Suprapubic skin (tissue), 4 donors: ENCODE measurements at regions not wholly inside any gene's neighbourhood (a gene's known extent, or its start where the extent isn't known, plus 50 kb on each side); places are given as distances from the start of the nearest gene placed in this dataset.

Source experiments
- DNase-seq, 2 donors: peaks; one replicate each; pipeline ENCODE4 v3.0.0-alpha.2; 2019; ENCODE audit warnings: low spot score in 2 of 2
- H3K27ac ChIP-seq: fragments of 200-600 bp; sonication (generic); one replicate; pipeline ENCODE4 v1.5.1; 2019
- H3K27me3 ChIP-seq: fragments of 200-600 bp; sonication (generic); one replicate; pipeline ENCODE4 v1.5.1; 2019
- H3K36me3 ChIP-seq: fragments of 200-600 bp; sonication (generic); one replicate; pipeline ENCODE4 v1.5.1; 2019
- H3K4me1 ChIP-seq: fragments of 200-600 bp; sonication (generic); one replicate; pipeline ENCODE4 v1.5.1; 2019
- H3K4me3 ChIP-seq: fragments of 200-600 bp; sonication (generic); one replicate; pipeline ENCODE4 v1.5.1; 2019; ENCODE audit warnings: mild to moderate bottlenecking
- H3K9me3 ChIP-seq: fragments of 200-600 bp; sonication (generic); one replicate; pipeline ENCODE4 v1.5.1; 2019
- CTCF ChIP-seq, 2 donors: fragments of 200-600 bp in 1 of 2; fragments of 450-650 bp in 1 of 2; sonication (generic) in 1 of 2; IDR thresholded peaks; one replicate each; pipeline ENCODE4 v1.5.1; 2016 to 2019; ENCODE audit warnings: antibody characterized with exemption in 2 of 2, mild to moderate bottlenecking in 1 of 2, moderate library complexity in 1 of 2
- EP300 ChIP-seq: sonication (generic); formaldehyde crosslinking; IDR thresholded peaks from one replicate; pipeline ENCODE4 v1.6.1; 2017; ENCODE audit warnings: antibody characterized with exemption
- POLR2A ChIP-seq, 2 donors: fragments of 450-650 bp; IDR thresholded peaks; one replicate each; pipeline ENCODE4 v1.6.1; 2017; ENCODE audit warnings: antibody characterized with exemption in 2 of 2, mild to moderate bottlenecking in 2 of 2, moderate library complexity in 2 of 2
- POLR2AphosphoS5 ChIP-seq, 3 donors: sonication (generic); formaldehyde crosslinking; IDR thresholded peaks; one replicate each; pipeline ENCODE4 v1.6.1; 2017; ENCODE audit warnings: antibody characterized with exemption in 3 of 3
- WGBS: methylation state at CpG from one replicate; pipeline ENCODE4 v1.1.5; 2018; 5-methylcytosine and 5-hydroxymethylcytosine counted together

- H3K9me3 ChIP-seq, result no peaks in the 10 kb centered on the region
- H3K27me3 ChIP-seq, result no peaks in the 10 kb centered on the region
- peaks cover 13% of the 10 kb centered on the region for H3K4me1 ChIP-seq
- no peak for DNase-seq
- no peak overlapping the region for H3K4me3 ChIP-seq
- H3K27ac ChIP-seq, result no peak overlapping the region
- 47% methylated on average over 5 of the region's 5 CpGs for WGBS
- H3K36me3 ChIP-seq, result no peaks in the 10 kb centered on the region
- TF ChIP-seq CTCF (IDR thresholded peaks at IDR 0.05) (no peak), POLR2AphosphoS5 (IDR thresholded peaks at IDR 0.05) (no peak), EP300 (no peak), POLR2A (IDR thresholded peaks at IDR 0.05) (no peak)
Observed at GRCh38 chr5:143691945-143692290, 120.0 kb upstream of the HMHB1 start.

- H3K4me1 ChIP-seq, result peaks cover 13% of the 10 kb centered on the region
- TF ChIP-seq CTCF (IDR thresholded peaks at IDR 0.05) (no peak), EP300 (no peak), POLR2A (IDR thresholded peaks at IDR 0.05) (no peak), POLR2AphosphoS5 (IDR thresholded peaks at IDR 0.05) (no peak)
- H3K27me3 ChIP-seq, result no peaks in the 10 kb centered on the region
- no peaks in the 10 kb centered on the region for H3K9me3 ChIP-seq
- WGBS, result 70% methylated on average over 3 of the region's 3 CpGs
- H3K4me3 ChIP-seq, result no peak overlapping the region
- no peak overlapping the region for H3K27ac ChIP-seq
- no peaks in the 10 kb centered on the region for H3K36me3 ChIP-seq
- DNase-seq, result no peak
Observed at GRCh38 chr5:143691287-143691944, 120.5 kb upstream of the HMHB1 start.

GRCh38 chr5:143687604-143688003 is 124.4 kb upstream of the HMHB1 start:
- TF ChIP-seq CTCF (IDR thresholded peaks at IDR 0.05), result no peak
- TF ChIP-seq EP300, result no peak
- no peak for TF ChIP-seq POLR2A (IDR thresholded peaks at IDR 0.05)
- TF ChIP-seq POLR2AphosphoS5 (IDR thresholded peaks at IDR 0.05), result no peak
- no peak overlapping the region for H3K4me3 ChIP-seq

GRCh38 chr5:143685246-143685815 is 126.6 kb upstream of the HMHB1 start:
- Histone ChIP-seq H3K4me1 (peaks cover 9% of the 10 kb centered on the region), H3K27me3 (no peaks in the 10 kb centered on the region), H3K36me3 (no peaks in the 10 kb centered on the region), H3K27ac (no peak overlapping the region), H3K9me3 (no peaks in the 10 kb centered on the region), H3K4me3 (no peak overlapping the region)
- 87% methylated on average over 2 of the region's 2 CpGs for WGBS
- no peak for DNase-seq
- TF ChIP-seq EP300 (no peak), CTCF (IDR thresholded peaks at IDR 0.05) (no peak), POLR2AphosphoS5 (IDR thresholded peaks at IDR 0.05) (no peak), POLR2A (IDR thresholded peaks at IDR 0.05) (no peak)

More at GRCh38 chr5:143687604-143688003, 124.4 kb upstream of the HMHB1 start:
- H3K36me3 ChIP-seq, result no peaks in the 10 kb centered on the region
- no peak overlapping the region for H3K27ac ChIP-seq
- no peak for DNase-seq
- no peaks in the 10 kb centered on the region for H3K9me3 ChIP-seq
- no peaks in the 10 kb centered on the region for H3K27me3 ChIP-seq
- H3K4me1 ChIP-seq, result peaks cover 6% of the 10 kb centered on the region

- H3K4me3 ChIP-seq, result no peak overlapping the region
- no peak for TF ChIP-seq EP300
- TF ChIP-seq CTCF (IDR thresholded peaks at IDR 0.05), result no peak
- TF ChIP-seq POLR2A (IDR thresholded peaks at IDR 0.05), result no peak
- no peak for TF ChIP-seq POLR2AphosphoS5 (IDR thresholded peaks at IDR 0.05)
- H3K27ac ChIP-seq, result no peak overlapping the region
- no peak for DNase-seq
- H3K27me3 ChIP-seq, result no peaks in the 10 kb centered on the region
- H3K36me3 ChIP-seq, result no peaks in the 10 kb centered on the region
- no peaks in the 10 kb centered on the region for H3K9me3 ChIP-seq
- H3K4me1 ChIP-seq, result peaks cover 14% of the 10 kb centered on the region
- 100% methylated on average over 1 of the region's 1 CpG for WGBS
Observed at GRCh38 chr5:143683459-143683858, 128.5 kb upstream of the HMHB1 start.
